Fibroblast of lung (primary cell): ENCODE measurements at regions not wholly inside any gene's neighbourhood (a gene's known extent, or its start where the extent isn't known, plus 50 kb on each side); places are given as distances from the start of the nearest gene placed in this dataset.

ENCODE experiments used
- DNase-seq, 2 donors: peaks; one replicate each; pipeline versions ENCODE4 v3.0.0 to v3.0.0-alpha.2; 2010; ENCODE audit warnings: low read depth in 2 of 2
- H2AFZ ChIP-seq: 2 replicates; pipeline ENCODE4 v1.5.1; 2012; ENCODE audit warnings: low read length, control low read depth, inconsistent platforms
- H3K27ac ChIP-seq: 2 replicates; pipeline ENCODE4 v1.5.1; 2011; ENCODE audit warnings: low read length, control low read depth; ENCODE audit not compliant: insufficient read depth
- H3K27me3 ChIP-seq: 2 replicates; pipeline ENCODE4 v1.5.1; 2011; ENCODE audit warnings: mild to moderate bottlenecking, low read length; ENCODE audit not compliant: control insufficient read depth, insufficient read depth
- H3K36me3 ChIP-seq: 2 replicates; pipeline ENCODE4 v1.5.1; 2011; ENCODE audit warnings: low read length; ENCODE audit not compliant: control insufficient read depth, insufficient read depth
- H3K4me1 ChIP-seq: 2 replicates; pipeline ENCODE4 v1.5.1; 2011; ENCODE audit warnings: low read length; ENCODE audit not compliant: control insufficient read depth, insufficient read depth; ENCODE audit errors: extremely low read depth
- H3K4me2 ChIP-seq: 2 replicates; pipeline ENCODE4 v1.5.1; 2011; ENCODE audit warnings: low read length, control low read depth; ENCODE audit not compliant: insufficient read depth; ENCODE audit errors: extremely low read depth
- H3K4me3 ChIP-seq, 4 experiments: fragments of 200-600 bp in 1 of 4; sonication (generic) in 1 of 4; replicated peaks in 1 of 4; 2 replicates each; pipeline ENCODE4 v1.5.1; 2011 to 2016; ENCODE audit warnings: low read length in 4 of 4, low read depth in 3 of 4, mild to moderate bottlenecking in 3 of 4, control low read depth in 2 of 4, inconsistent platforms in 1 of 4, mixed read lengths in 1 of 4; ENCODE audit not compliant: insufficient read depth in 1 of 4; ENCODE audit errors: control extremely low read depth in 1 of 4
- H3K79me2 ChIP-seq: 2 replicates; pipeline ENCODE4 v1.5.1; 2012; ENCODE audit warnings: mild to moderate bottlenecking, low read length, inconsistent platforms; ENCODE audit not compliant: control insufficient read depth, insufficient read depth
- H3K9ac ChIP-seq: 2 replicates; pipeline ENCODE4 v1.5.1; 2011; ENCODE audit warnings: mild to moderate bottlenecking, low read length, control low read depth; ENCODE audit not compliant: insufficient read depth
- H3K9me3 ChIP-seq: 2 replicates; pipeline ENCODE4 v1.5.1; 2012; ENCODE audit warnings: low read depth, low read length; ENCODE audit not compliant: control insufficient read depth, insufficient read depth
- H4K20me1 ChIP-seq: 2 replicates; pipeline ENCODE4 v1.5.1; 2011; ENCODE audit warnings: low read length; ENCODE audit not compliant: control insufficient read depth, insufficient read depth; ENCODE audit errors: extremely low read depth
- CTCF ChIP-seq, 2 donors: IDR thresholded peaks in 1 of 2; conservative IDR thresholded peaks in 1 of 2; 1 replicate in 1 of 2; 2 replicates in 1 of 2; pipeline ENCODE4 v1.5.1; 2011 to 2012; ENCODE audit warnings: low read length in 2 of 2, control low read depth in 1 of 2, inconsistent platforms in 1 of 2, low read depth in 1 of 2, mild to moderate bottlenecking in 1 of 2
- EZH2 ChIP-seq: IDR thresholded peaks from 2 replicates; pipeline ENCODE4 v1.5.1; 2012; ENCODE audit warnings: low read length, control low read depth, mild to moderate bottlenecking; ENCODE audit errors: missing control alignments

- Histone ChIP-seq H2AFZ (no peak overlapping the region), H3K27ac (no peak overlapping the region), H3K9me3 (no peaks in the 10 kb centered on the region), H3K36me3 (no peaks in the 10 kb centered on the region), H3K4me1 (no peaks in the 10 kb centered on the region), H4K20me1 (no peaks in the 10 kb centered on the region), H3K4me3 (no peak overlapping the region), H3K4me2 (no peak overlapping the region), H3K27me3 (no peaks in the 10 kb centered on the region), H3K79me2 (no peaks in the 10 kb centered on the region), H3K9ac (no peak overlapping the region)
- DNase-seq: no peak
- TF ChIP-seq EZH2: no peak
- no peak for TF ChIP-seq CTCF (conservative IDR thresholded peaks at IDR 0.05 in 1 of 2, IDR thresholded peaks at IDR 0.05 in 1 of 2; ENCODE audit: low read depth in 1 of 2, low read length in 2 of 2)
Measured at GRCh38 chr20:11156922-11157321, 483.1 kb upstream of the JAG1 start.

- Histone ChIP-seq H3K4me2 (no peak overlapping the region), H3K9me3 (no peaks in the 10 kb centered on the region), H3K79me2 (no peaks in the 10 kb centered on the region), H4K20me1 (no peaks in the 10 kb centered on the region), H3K9ac (no peak overlapping the region), H2AFZ (no peak overlapping the region), H3K27ac (no peak overlapping the region), H3K36me3 (no peaks in the 10 kb centered on the region), H3K27me3 (no peaks in the 10 kb centered on the region), H3K4me1 (no peaks in the 10 kb centered on the region), H3K4me3 (no peak overlapping the region)
- TF ChIP-seq CTCF (conservative IDR thresholded peaks at IDR 0.05 in 1 of 2, IDR thresholded peaks at IDR 0.05 in 1 of 2; ENCODE audit: low read depth in 1 of 2, low read length in 2 of 2) (no peak), EZH2 (no peak)
- no peak for DNase-seq
Measured at GRCh38 chr20:11158146-11158545, 484.3 kb upstream of the JAG1 start.

GRCh38 chr20:11158589-11158988, 484.8 kb upstream of the JAG1 start:
- H4K20me1 ChIP-seq: no peaks in the 10 kb centered on the region
- no peak overlapping the region for H3K9ac ChIP-seq
- no peak overlapping the region for H3K4me2 ChIP-seq
- no peak overlapping the region for H3K4me3 ChIP-seq
- no peak for DNase-seq
- TF ChIP-seq CTCF (conservative IDR thresholded peaks at IDR 0.05 in 1 of 2, IDR thresholded peaks at IDR 0.05 in 1 of 2; ENCODE audit: low read depth in 1 of 2, low read length in 2 of 2) (no peak), EZH2 (no peak)
- H3K79me2 ChIP-seq: no peaks in the 10 kb centered on the region
- no peak overlapping the region for H2AFZ ChIP-seq
- H3K27me3 ChIP-seq: no peaks in the 10 kb centered on the region
- no peak overlapping the region for H3K27ac ChIP-seq
- H3K4me1 ChIP-seq: no peaks in the 10 kb centered on the region
- H3K36me3 ChIP-seq: no peaks in the 10 kb centered on the region
- no peaks in the 10 kb centered on the region for H3K9me3 ChIP-seq
